Amygdala (tissue), 56 donors: ENCODE measurements at regions not wholly inside any gene's neighbourhood (a gene's known extent, or its start where the extent isn't known, plus 50 kb on each side); places are given as distances from the start of the nearest gene placed in this dataset.
"Not testable (repeated sequence)": the region's sequence is repeated elsewhere in the genome, so short reads cannot be mapped to it uniquely, and the experiment has no call there.

Experiments
- DNase-seq, 56 donors: peaks; one replicate each; lab custom pipeline; 2025; lab: John Stamatoyannopoulos, UW

GRCh38 chr2:17208511-17208910 is 309.7 kb downstream of the RAD51AP2 start:
- DNase-seq, result no peak

- DNase-seq, result no peak
These were observed 311.5 kb downstream of the RAD51AP2 start for GRCh38 chr2:17206771-17207170.

DNA sequence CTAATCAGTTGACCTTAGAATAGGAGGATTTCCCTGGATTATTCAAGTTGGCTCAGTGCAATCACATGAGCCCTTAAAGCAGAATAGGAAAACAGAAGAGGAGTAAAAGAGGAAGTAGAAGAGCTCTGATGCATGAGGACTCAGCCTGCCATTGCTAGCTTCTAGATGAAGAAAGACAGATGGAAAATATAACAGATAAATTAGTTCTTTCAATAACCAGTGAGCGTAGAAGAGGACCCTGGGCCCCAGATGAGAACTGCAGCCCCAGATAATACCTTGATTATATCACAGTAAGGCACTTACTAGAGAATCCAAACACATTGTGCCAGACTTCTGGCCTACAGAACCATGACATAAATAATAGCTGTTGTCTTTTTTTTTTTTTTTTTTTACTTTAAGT is 314.0 kb downstream of the RAD51AP2 start:
- not testable (repeated sequence) for DNase-seq

DNA sequence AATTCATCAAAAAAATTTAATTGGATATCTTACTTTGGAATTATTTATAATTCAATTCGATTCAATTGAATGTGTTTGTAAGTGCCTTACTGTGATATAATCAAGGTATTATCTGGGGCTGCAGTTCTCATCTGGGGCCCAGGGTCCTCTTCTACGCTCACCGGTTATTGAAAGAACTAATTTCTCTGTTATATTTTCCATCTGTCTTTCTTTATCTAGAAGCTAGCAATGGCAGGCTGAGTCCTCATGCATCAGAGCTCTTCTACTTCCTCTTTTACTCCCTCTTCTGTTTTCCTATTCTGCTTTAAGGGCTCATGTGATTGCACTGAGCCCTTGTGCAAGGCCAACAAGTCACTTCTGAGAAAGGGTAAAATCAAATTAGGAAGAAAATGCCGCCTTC is 315.6 kb downstream of the RAD51AP2 start:
- not testable (repeated sequence) for DNase-seq

DNA sequence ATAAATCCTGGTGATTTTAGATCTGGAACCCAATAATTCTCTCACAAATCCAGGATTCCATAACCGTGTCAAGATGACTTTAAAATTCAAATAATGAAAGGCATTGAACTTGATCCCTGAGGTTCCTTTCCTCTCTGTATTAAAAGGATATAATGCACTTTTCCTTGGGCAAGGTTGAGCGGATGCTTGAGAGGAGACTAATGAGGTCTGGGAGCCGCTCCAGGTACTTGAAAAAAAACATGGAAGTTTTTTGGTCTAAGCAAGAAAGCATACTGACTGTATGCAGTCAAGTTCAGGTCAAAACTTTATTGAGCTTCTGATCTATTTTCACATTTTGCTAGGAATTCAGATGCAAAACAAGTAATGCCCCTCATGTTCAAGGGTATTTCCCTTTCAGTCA is 318.5 kb downstream of the RAD51AP2 start:
- DNase-seq, result no peak

DNA sequence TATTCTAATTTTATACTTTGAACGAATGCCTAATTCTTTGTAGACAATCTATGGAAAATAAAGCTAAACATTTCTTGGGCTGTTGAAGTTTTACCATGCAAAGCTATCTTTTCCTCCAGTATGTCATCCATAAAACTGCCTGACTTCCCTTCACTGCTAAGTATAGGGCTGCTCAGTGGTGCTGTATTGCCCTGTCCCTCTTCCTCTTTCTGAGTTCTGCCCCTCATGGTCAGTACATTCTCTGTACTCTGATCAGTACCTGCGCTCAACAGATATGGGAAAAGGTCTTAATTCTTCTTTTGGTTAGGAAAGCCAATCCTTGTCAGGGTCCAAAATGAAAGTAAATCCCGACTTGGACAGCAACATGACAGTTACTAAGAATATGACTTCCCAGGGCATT is 321.9 kb downstream of the RAD51AP2 start:
- DNase-seq, result no peak

DNA sequence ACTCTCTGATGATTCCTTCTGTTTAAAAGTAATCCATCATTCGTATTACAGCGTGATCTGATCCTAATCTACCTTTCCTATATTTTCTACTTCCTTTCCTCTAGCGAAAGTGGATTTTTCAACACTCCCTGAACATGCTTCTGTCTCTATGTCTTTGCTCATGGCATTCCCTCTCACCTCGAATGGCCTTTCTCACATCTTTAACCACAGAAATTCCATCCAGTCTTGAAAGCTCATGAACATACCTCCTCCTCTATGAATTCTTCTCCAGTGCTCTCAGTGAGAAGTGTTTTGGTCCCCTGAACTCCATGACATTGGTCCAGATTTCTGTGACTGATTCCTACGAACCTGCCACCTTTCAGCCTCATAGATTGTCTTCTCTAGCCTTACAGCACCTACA is 323.2 kb downstream of the RAD51AP2 start:
- DNase-seq, result no peak

- no peak for DNase-seq
These were observed 324.2 kb downstream of the RAD51AP2 start for GRCh38 chr2:17194083-17194482.

DNA sequence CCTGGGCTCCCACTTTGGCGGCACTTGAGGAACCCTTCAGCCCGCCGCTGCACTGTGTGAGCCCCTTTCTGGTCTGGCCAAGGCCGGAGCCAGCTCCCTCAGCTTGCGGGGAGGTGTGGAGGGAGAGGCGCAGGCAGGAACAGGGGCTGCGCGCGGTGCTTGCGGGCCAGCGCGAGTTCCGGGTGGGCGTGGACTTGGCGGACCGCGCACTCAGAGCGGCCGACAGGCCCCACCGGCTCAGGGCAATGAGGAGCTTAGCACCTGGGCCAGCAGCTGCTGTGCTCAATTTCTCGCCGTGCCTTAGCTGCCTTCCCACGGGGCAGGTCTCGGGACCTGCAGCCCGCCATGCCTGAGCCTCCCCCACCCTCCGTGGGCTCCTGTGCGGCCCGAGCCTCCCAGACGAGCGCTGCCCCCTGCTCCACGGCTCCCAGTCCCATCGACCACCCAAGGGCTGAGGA is 324.8 kb downstream of the RAD51AP2 start:
- not testable (repeated sequence) for DNase-seq

- no peak for DNase-seq
These were observed 327.0 kb downstream of the RAD51AP2 start for GRCh38 chr2:17191223-17191622.

DNA sequence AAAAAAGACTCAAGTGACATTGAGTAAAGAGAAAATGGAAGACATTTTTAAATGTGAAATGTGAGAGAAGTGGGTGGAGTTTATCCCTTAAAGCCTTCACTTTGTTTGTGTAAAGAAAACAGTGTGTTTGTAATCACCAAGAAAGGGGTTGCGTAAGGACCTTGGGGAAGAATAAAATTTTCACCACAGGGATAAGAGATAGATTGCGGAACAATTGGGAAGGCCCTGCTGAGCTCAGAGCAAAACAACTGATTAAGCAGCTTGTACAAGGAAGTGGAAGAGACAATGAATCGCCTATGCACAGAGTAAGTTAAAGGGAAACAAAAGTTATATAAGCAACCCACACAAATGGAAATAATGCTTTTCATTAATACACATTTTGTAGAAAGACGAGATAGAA is 327.7 kb downstream of the RAD51AP2 start:
- DNase-seq, result no peak

- no peak for DNase-seq
These were observed 329.5 kb downstream of the RAD51AP2 start for GRCh38 chr2:17188721-17189120.

GRCh38 chr2:17184512-17184911 is 333.7 kb downstream of the RAD51AP2 start:
- no peak for DNase-seq

GRCh38 chr2:17182399-17182798 is 335.8 kb downstream of the RAD51AP2 start:
- DNase-seq, result no peak

DNA sequence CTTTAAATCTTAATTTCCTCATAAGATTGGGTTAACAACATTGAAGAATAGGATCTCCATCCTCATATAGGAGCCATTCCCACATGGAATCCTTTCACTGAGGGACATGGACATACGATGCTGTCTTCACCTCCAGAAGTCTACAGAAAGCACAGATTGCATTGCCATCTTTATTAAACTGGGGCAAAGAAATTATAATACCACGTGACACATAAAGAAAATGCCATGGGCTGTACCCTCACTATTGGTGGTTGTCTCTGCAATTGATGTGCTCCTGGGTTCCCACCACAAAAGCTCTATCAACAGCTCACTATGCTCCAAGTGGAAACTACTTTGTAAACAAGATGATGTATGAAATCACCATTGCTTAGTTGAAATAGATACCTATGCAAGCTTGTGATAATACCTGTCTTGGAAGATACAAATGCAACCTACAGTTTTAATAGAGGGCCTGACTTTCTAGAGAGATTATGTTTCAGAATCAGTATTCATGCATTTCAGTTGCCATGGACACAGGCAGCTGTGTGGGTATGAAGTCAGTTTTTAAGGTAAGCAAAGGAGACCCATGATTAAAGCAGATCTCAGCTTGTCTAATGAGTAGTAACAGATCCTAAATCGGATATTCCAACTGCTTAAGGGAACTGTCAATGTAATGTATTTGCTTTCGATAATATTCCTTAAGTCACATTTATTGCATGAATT is 337.0 kb downstream of the RAD51AP2 start:
- DNase-seq, result no peak

DNA sequence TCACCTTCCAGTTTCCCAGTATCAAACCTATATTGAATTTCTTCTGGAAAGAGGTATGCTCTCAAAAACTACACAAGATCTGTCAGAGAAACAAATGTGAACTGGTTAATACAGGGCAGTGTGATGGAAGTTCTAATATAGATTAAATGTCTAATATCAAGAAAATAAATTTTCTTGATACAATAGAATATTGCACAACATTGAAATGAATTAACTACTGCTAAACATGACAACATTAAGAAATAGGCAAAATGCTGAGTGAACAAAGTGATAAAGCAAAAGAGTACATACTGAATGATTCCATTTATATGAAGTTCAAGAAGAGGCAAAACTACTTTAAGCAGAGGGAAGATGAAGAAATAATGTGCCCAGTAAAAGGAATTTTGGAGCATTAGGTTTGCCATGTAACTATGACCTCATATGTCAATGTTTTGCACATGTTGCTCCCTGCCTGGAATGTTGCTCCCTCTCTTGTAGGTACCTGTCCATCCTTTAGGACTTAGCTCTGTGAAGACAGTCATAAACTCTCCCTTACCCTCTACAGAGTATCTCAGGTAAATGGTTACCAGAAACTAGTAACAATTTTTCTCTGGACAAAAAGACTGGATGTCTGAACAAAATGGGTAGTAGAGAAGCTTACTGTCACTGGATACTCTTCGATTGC is 339.0 kb downstream of the RAD51AP2 start:
- no peak for DNase-seq

DNA sequence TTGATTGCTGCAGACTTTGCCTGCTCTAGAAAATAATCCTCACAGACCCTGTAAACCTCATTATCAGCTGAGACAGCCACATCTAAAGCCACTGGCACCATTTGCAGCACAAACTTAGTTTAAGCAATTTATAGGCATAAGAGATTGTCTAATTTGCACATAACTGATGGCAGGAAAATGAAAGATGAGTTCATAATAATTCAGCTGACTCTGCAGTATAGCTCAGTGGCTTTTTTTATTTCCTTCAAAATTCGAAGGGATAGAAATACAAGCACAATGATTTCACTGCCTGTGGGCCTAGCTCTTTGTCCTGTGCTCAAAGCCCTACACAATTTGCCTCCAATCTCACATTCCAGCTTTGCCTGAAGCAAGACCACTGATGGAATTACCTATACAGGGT is 341.2 kb downstream of the RAD51AP2 start:
- no peak for DNase-seq

GRCh38 chr2:17171446-17172049 is 346.7 kb downstream of the RAD51AP2 start:
- peak in 21 of 56 donors; percentile 1 to 50 (median 7) for DNase-seq

DNA sequence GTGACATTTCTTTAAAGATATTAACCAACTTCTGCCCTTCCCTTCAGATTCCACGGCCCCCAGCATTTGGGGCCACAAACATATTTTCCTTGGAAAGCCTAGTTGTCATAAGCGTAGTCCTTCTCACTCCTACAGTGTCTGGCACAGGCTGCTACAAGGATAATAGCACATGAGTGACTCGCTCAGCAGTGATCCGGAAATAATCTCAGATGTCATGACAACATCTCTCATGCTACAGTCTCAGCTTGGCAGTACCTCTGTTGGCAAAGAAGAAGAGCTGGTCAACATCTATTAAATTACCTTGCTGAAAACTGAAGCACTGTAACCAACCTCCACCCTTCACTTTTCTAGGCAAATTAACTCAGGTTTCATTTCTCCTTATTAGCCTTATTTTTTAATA is 351.7 kb downstream of the RAD51AP2 start:
- no peak for DNase-seq

DNA sequence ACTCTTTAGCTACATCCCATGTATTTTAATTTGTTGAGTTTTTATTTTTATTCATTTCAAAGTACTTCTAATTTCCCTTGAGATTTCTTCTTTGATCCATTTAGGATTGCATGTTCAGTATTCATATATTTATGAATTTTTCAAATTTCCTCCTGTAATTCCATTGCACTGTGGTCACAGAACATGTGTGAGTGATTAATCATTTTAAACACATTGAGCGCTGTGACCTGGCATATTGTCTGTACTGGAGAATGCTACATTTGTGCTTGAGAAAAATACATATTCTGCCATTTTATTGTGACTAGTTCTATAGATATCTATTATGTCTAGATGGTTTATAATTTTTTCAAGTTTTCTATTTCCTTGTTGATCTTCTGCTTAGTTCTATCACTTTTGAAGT is 353.7 kb downstream of the RAD51AP2 start:
- DNase-seq, result no peak

GRCh38 chr2:17163638-17164037 is 354.6 kb downstream of the RAD51AP2 start:
- no peak for DNase-seq

DNA sequence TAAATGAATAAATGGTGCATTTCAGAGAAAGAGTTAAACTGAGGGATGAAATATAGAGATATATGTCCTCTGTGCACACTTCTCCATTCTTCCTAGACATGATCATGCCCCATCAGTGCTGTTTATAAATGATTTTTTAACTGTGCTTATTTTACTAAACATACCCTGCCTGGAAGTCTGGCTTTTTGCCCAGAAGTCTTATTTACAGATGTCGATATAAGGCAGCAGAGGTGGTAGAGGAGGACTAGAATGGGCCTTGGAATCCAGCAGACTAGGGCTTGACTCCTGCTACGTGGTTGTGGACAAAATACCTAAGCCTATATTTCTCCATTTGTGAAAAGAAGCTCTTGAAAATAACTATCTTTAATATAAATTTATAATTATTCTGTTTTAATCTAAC is 355.5 kb downstream of the RAD51AP2 start:
- DNase-seq, result no peak
